Transverse colon (tissue), 4 donors: ENCODE measurements at regions not wholly inside any gene's neighbourhood (a gene's known extent, or its start where the extent isn't known, plus 50 kb on each side); places are given as distances from the start of the nearest gene placed in this dataset.
"Not testable (repeated sequence)": the region's sequence is repeated elsewhere in the genome, so short reads cannot be mapped to it uniquely, and the experiment has no call there.

Experiments used
- DNase-seq: peaks from one replicate; pipeline ENCODE4 v3.0.0-alpha.2; 2019
- H3K27ac ChIP-seq, 4 donors: fragments of 200-600 bp; sonication (generic); 2 replicates each; pipeline ENCODE4 v1.5.1; 2016 to 2018; ENCODE audit warnings: inconsistent platforms in 4 of 4
- H3K27me3 ChIP-seq: fragments of 200-600 bp; sonication (generic); 2 replicates; pipeline ENCODE4 v1.5.1; 2017; ENCODE audit warnings: inconsistent platforms
- H3K36me3 ChIP-seq, 4 donors: fragments of 200-600 bp; sonication (generic); 2 replicates each; pipeline ENCODE4 v1.5.1; 2017 to 2019; ENCODE audit warnings: inconsistent platforms in 4 of 4
- H3K4me1 ChIP-seq, 4 donors: fragments of 200-600 bp; sonication (generic); 2 replicates each; pipeline ENCODE4 v1.5.1; 2017 to 2020; ENCODE audit warnings: inconsistent platforms in 4 of 4
- H3K4me3 ChIP-seq, 4 donors: fragments of 200-600 bp; sonication (generic); 1 replicate in 1 of 4; 2 replicates in 3 of 4; pipeline versions ENCODE4 v1.5.1 to v1.6.1; 2017 to 2019; ENCODE audit warnings: inconsistent platforms in 4 of 4
- H3K9me3 ChIP-seq, 2 donors: fragments of 200-600 bp; sonication (generic); 2 replicates each; pipeline ENCODE4 v1.5.1; 2017 to 2019; ENCODE audit warnings: inconsistent platforms in 2 of 2
- CTCF ChIP-seq, 5 experiments: fragments of 200-600 bp in 3 of 5; fragments of 450-650 bp in 2 of 5; sonication (generic) in 3 of 5; IDR thresholded peaks; 1 replicate in 2 of 5; 2 replicates in 3 of 5; pipeline ENCODE4 v1.5.1; 2016 to 2017; ENCODE audit warnings: antibody characterized with exemption in 5 of 5, inconsistent platforms in 3 of 5, mild to moderate bottlenecking in 2 of 5, moderate library complexity in 1 of 5
- EP300 ChIP-seq: sonication (generic); formaldehyde crosslinking; IDR thresholded peaks from one replicate; pipeline ENCODE4 v1.6.1; 2017; ENCODE audit warnings: antibody characterized with exemption, low read depth
- POLR2A ChIP-seq: fragments of 450-650 bp; IDR thresholded peaks from one replicate; pipeline ENCODE4 v1.6.1; 2016; ENCODE audit warnings: antibody characterized with exemption, mild to moderate bottlenecking, moderate library complexity
- POLR2AphosphoS5 ChIP-seq, 3 donors: sonication (generic); formaldehyde crosslinking; IDR thresholded peaks; one replicate each; pipeline ENCODE4 v1.6.1; 2016; ENCODE audit warnings: antibody characterized with exemption in 3 of 3
- WGBS, 2 donors: methylation state at CpG; one replicate each; pipeline ENCODE4 v1.1.5; 2018; ENCODE audit warnings: low coverage in 1 of 2; 5-methylcytosine and 5-hydroxymethylcytosine counted together
- in situ Hi-C, 4 donors: fragments of 200-750 bp; cut with MboI; loops; one replicate each; pipeline versions ENCODE4 v1.15.0 to v1.15.1; 2017; ENCODE audit warnings: low sequenced_read_pairs in 3 of 4, low pct_ligation_motif_present in 1 of 4, low pct_unique_long_range_greater_than_20kb in 1 of 4
- intact Hi-C: fragments of 100-400 bp; cut with DNase I; formaldehyde crosslinking; loops from one replicate; pipeline ENCODE4 v1.15.1; 2023; ENCODE audit warnings: low total_unique reads

GRCh38 chr5:117733051-117733450, 1158.4 kb upstream of the SEMA6A start:
- H3K27me3 ChIP-seq = no peaks in the 10 kb centered on the region
- no peaks in the 10 kb centered on the region for H3K36me3 ChIP-seq
- TF ChIP-seq POLR2A = no peak
- TF ChIP-seq CTCF (IDR thresholded peaks at IDR 0.05) = no peak
- TF ChIP-seq EP300 = no peak
- no peak for TF ChIP-seq POLR2AphosphoS5 (IDR thresholded peaks at IDR 0.05)
- no peaks in the 10 kb centered on the region for H3K9me3 ChIP-seq
- no peak for DNase-seq
- no peak overlapping the region for H3K27ac ChIP-seq
- in situ Hi-C loops (no loop called here), intact Hi-C loops (no loop called here)
- H3K4me1 ChIP-seq = no peaks in the 10 kb centered on the region
- no peak overlapping the region for H3K4me3 ChIP-seq
- 37 to 55% methylated on average over 2 of the region's 2 CpGs for WGBS, 2 donors

GRCh38 chr5:117732264-117732663, 1157.6 kb upstream of the SEMA6A start:
- intact Hi-C loops (no loop called here), in situ Hi-C loops (no loop called here)
- no peaks in the 10 kb centered on the region for H3K27me3 ChIP-seq
- H3K4me1 ChIP-seq = no peaks in the 10 kb centered on the region
- 74 to 88% methylated on average over 3 of the region's 3 CpGs for WGBS, 2 donors
- no peak overlapping the region for H3K27ac ChIP-seq
- no peaks in the 10 kb centered on the region for H3K9me3 ChIP-seq
- H3K4me3 ChIP-seq = no peak overlapping the region
- no peak for DNase-seq
- no peak for TF ChIP-seq CTCF (IDR thresholded peaks at IDR 0.05)
- no peak for TF ChIP-seq POLR2A
- no peak for TF ChIP-seq POLR2AphosphoS5 (IDR thresholded peaks at IDR 0.05)
- no peak for TF ChIP-seq EP300
- no peaks in the 10 kb centered on the region for H3K36me3 ChIP-seq

GRCh38 chr5:117731446-117731845, 1156.8 kb upstream of the SEMA6A start:
- no peaks in the 10 kb centered on the region for H3K27me3 ChIP-seq
- H3K4me1 ChIP-seq = no peaks in the 10 kb centered on the region
- no peaks in the 10 kb centered on the region for H3K36me3 ChIP-seq
- H3K4me3 ChIP-seq = no peak overlapping the region
- TF ChIP-seq EP300 = no peak
- no peak for TF ChIP-seq POLR2A
- no peak for TF ChIP-seq POLR2AphosphoS5 (IDR thresholded peaks at IDR 0.05)
- TF ChIP-seq CTCF (IDR thresholded peaks at IDR 0.05) = no peak
- WGBS, 2 donors = 34% methylated on average over 2 of the region's 2 CpGs
- no peaks in the 10 kb centered on the region for H3K9me3 ChIP-seq
- H3K27ac ChIP-seq = no peak overlapping the region
- in situ Hi-C loops (no loop called here), intact Hi-C loops (no loop called here)
- no peak for DNase-seq

- H3K36me3 ChIP-seq, H3K27me3 ChIP-seq, DNase-seq, H3K9me3 ChIP-seq, H3K4me3 ChIP-seq, H3K27ac ChIP-seq, H3K4me1 ChIP-seq, in situ Hi-C loops, intact Hi-C loops: not testable (repeated sequence)
- WGBS, 2 donors = 57 to 69% methylated on average over 2 to 3 of the region's 4 CpGs
These were observed 1146.2 kb upstream of the SEMA6A start for GRCh38 chr5:117720784-117721183.

GRCh38 chr5:117719413-117719812, 1144.8 kb upstream of the SEMA6A start:
- peaks cover 0 to 2% of the 10 kb centered on the region in 2 donors for H3K9me3 ChIP-seq
- no peaks in the 10 kb centered on the region for H3K36me3 ChIP-seq
- H3K4me3 ChIP-seq = no peak overlapping the region
- intact Hi-C loops (no loop called here), in situ Hi-C loops (no loop called here)
- DNase-seq = no peak
- H3K27ac ChIP-seq = no peak overlapping the region
- no peaks in the 10 kb centered on the region for H3K27me3 ChIP-seq
- TF ChIP-seq CTCF (IDR thresholded peaks at IDR 0.05) (no peak), EP300 (no peak), POLR2AphosphoS5 (IDR thresholded peaks at IDR 0.05) (no peak), POLR2A (no peak)
- no peaks in the 10 kb centered on the region for H3K4me1 ChIP-seq
